Motor neuron (in vitro differentiated cells): ENCODE measurements at regions not wholly inside any gene's neighbourhood (a gene's known extent, or its start where the extent isn't known, plus 50 kb on each side); places are given as distances from the start of the nearest gene placed in this dataset.

Source experiments
- ATAC-seq, 8 experiments: fragments of 200-7000 bp; cut with Tn5 transposase; replicated peaks in 6 of 8; 2 replicates each; pipeline ENCODE4 v1.8.0; 2021; ENCODE audit warnings: mild to moderate bottlenecking in 8 of 8, moderate library complexity in 8 of 8
- H3K27ac ChIP-seq, 2 donors: fragments of 250-450 bp; sonication (Bioruptor Pico); 2 replicates each; pipeline ENCODE4 v1.9.0; 2021; ENCODE audit warnings: antibody characterized with exemption in 2 of 2, mild to moderate bottlenecking in 2 of 2, moderate library complexity in 1 of 2
- H3K4me1 ChIP-seq, 2 donors: fragments of 250-450 bp; sonication (Bioruptor Pico); replicated peaks in 1 of 2; 2 replicates each; pipeline ENCODE4 v1.6.1; 2021; ENCODE audit warnings: antibody characterized with exemption in 2 of 2, mild to moderate bottlenecking in 2 of 2, moderate library complexity in 1 of 2
- H3K4me3 ChIP-seq, 5 donors: fragments of 250-450 bp; sonication (Bioruptor Pico); 2 replicates each; pipeline ENCODE4 v1.9.0; 2021; ENCODE audit warnings: antibody characterized with exemption in 5 of 5, mild to moderate bottlenecking in 5 of 5, moderate library complexity in 4 of 5
- WGBS, 10 experiments: fragments of 450-650 bp; shearing (Covaris generic); methylation state at CpG; one replicate each; pipeline ENCODE4 v1.0.0; 2022; 5-methylcytosine and 5-hydroxymethylcytosine counted together
- in situ Hi-C, 9 experiments: fragments of 400-800 bp; cut with MboI; loops; one replicate each; pipeline ENCODE4 v1.15.0; 2021; ENCODE audit warnings: low sequenced_read_pairs in 9 of 9, low pct_unique_long_range_greater_than_20kb in 2 of 9; ENCODE audit not compliant: unreplicated experiment in 9 of 9

DNA sequence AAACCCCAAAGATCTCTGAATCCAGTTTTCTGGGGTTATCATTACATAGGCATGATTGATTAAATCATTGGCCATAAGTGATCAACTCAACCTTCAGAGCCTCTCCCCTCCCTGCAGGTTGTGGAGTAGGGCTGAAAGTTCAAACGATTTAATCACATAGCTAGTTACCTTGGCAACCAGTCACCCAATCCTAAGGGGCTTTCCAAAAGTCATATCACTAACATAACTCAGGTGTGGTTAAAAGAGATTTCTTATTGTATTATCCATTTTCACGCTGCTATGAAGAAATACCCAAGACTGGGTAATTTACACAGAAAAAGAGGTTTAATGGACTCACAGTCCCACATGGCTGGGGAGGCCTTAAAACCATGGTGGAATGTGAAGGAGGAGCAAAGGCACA, 935.1 kb upstream of the SLC35B3 start:
- in situ Hi-C loops = no loop called here
- 28 to 100% (median 71%) methylated on average over 1 to 2 of the region's 2 CpGs; no CpG with 5 or more reads in 4 of the 10 experiments for WGBS, 10 experiments
- ATAC-seq = no peak

DNA sequence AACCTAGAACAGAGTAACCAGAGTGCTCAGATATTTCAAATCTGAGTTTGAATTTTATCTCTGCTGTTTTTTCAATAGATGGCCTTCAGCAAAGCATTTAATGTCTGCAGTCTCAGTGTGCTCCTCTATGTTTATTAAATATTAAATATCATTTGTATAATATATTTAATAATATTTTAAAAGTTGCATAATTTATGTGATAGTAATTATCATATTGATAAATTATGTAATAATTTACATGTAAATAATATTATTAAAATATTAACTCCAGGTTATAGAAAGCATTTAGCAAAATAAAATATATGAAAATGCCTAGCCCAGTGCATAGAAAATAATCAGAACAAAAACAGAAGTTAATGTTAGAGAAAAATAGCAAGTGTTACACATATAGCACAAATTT, 930.0 kb upstream of the SLC35B3 start:
- H3K4me3 ChIP-seq = no peak overlapping the region
- ATAC-seq = no peak
- in situ Hi-C loops = no loop called here
- H3K4me1 ChIP-seq = no peaks in the 10 kb centered on the region
- no peak overlapping the region for H3K27ac ChIP-seq

More for the DNA sequence above, 935.1 kb upstream of the SLC35B3 start:
- H3K4me1 ChIP-seq = no peaks in the 10 kb centered on the region
- H3K27ac ChIP-seq = no peak overlapping the region
- no peak overlapping the region for H3K4me3 ChIP-seq

DNA sequence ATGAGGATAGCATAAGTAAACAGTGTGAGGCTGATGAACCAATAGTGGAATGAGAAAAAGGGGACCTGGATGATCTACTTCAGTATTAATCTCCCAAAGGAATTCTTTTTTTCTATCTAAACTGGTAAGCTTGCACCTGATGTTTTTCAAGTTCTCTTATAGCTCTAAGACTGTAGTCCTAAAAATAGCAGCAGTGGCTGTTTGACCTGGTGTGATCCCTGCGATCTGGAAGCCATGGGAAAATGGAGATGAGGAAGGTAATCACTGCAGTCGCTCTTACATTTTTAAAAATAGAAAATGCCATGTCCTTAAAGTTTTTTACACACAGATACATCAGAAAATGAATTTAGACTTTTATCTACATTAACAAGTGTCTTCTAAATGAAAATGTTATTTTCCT, 926.4 kb upstream of the SLC35B3 start:
- in situ Hi-C loops = no loop called here
- H3K27ac ChIP-seq = no peak overlapping the region
- H3K4me1 ChIP-seq = no peaks in the 10 kb centered on the region
- H3K4me3 ChIP-seq = no peak overlapping the region
- no peak for ATAC-seq
- 47 to 100% (median 76%) methylated on average over 1 to 2 of the region's 2 CpGs; no CpG with 5 or more reads in 2 of the 10 experiments for WGBS, 10 experiments

DNA sequence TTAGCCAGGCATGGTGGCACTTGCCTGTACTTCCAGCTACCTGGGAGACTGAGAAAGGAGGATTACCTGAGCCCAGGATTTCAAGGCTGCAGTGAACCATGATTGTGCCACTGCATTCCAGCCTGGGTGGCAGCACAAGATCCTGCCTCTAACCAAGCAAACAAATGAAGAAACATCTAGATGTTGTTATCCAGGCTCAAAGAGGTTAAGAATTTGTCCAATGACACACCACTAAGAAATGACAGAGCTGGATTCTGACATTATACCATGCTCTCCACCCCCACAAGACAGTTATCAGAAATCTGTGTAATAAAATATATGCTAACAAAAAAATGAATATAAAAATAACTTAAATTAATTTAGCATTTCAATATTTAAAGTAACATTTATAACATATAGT, 925.5 kb upstream of the SLC35B3 start:
- Histone ChIP-seq H3K4me3 (no peak overlapping the region), H3K27ac (no peak overlapping the region), H3K4me1 (no peaks in the 10 kb centered on the region)
- no peak for ATAC-seq
- in situ Hi-C loops = no loop called here

DNA sequence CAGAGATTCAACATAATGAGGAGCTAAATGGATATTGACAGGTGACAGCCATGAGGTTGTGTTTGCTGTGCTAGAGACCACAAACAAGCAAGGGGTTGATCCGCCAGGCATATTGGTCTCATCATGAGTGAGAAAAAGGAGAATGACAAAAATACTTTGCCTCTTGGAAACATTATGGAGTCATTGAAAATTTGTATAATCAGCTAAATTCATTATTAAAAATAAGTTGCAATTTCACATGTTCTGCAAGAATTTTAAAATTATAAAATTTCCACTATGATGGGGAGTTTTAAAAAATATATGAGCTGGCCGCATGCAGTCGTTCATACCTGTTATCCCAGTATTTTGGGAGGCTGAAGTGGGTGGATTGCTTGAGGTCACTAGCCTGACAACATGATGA, 912.3 kb upstream of the SLC35B3 start:
- in situ Hi-C loops = no loop called here
- WGBS, 10 experiments = 21 to 100% (median 80%) methylated on average over 1 to 3 of the region's 3 CpGs

DNA sequence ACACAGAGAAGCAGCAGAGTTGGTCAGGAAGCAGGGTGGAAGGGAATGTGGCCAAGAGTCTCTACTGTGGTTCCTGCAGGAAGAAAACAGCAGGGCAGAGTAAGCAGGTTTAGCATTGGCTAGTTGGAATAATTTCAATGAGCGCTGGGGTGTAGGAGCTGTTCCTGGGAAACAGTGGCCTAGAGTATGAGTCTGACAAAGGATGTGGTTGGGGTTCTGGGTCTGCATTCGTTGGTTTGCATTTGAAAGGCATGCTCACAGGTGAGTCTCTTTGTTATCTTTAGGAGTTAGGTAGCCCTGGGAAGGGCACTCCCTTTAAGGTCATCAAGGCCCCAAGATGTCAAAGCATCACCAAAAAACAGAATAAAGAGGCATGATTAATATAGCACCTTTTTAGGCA, 911.6 kb upstream of the SLC35B3 start:
- in situ Hi-C loops = no loop called here
- Histone ChIP-seq H3K4me1 (no peaks in the 10 kb centered on the region), H3K27ac (no peak overlapping the region), H3K4me3 (no peak overlapping the region)
- ATAC-seq = no peak
- WGBS, 10 experiments = 67 to 100% (median 80%) methylated on average over 1 to 2 of the region's 2 CpGs; no CpG with 5 or more reads in 3 of the 10 experiments

More for the DNA sequence above, 912.3 kb upstream of the SLC35B3 start:
- no peak for ATAC-seq
- Histone ChIP-seq H3K4me3 (no peak overlapping the region), H3K27ac (no peak overlapping the region), H3K4me1 (no peaks in the 10 kb centered on the region)

DNA sequence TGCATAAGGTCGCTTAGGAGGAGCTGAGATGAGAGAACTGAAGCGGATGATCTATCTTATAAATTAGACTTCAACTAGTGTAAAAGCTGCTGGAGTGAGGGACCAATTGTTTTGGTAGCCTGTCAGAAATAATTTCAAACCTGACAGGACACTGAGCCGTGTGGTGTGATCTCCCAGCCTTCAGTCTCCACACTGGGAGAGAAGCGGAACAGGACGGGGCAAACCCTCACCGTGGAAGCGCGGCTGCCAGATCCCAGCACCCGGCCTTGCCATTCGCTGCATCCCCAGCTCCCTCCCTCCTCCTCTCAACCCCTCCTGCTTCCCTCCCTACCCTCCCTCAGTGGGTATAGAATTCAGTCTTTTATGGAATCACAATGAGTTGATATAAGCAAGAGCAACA, 900.1 kb upstream of the SLC35B3 start:
- H3K4me3 ChIP-seq = no peak overlapping the region
- no peak for ATAC-seq
- WGBS, 10 experiments = 0 to 100% (median 75%) methylated on average over 1 to 5 of the region's 10 CpGs; no CpG with 5 or more reads in 5 of the 10 experiments
- H3K27ac ChIP-seq = no peak overlapping the region
- peaks cover 0 to 6% of the 10 kb centered on the region in 2 donors for H3K4me1 ChIP-seq
- in situ Hi-C loops = no loop called here

DNA sequence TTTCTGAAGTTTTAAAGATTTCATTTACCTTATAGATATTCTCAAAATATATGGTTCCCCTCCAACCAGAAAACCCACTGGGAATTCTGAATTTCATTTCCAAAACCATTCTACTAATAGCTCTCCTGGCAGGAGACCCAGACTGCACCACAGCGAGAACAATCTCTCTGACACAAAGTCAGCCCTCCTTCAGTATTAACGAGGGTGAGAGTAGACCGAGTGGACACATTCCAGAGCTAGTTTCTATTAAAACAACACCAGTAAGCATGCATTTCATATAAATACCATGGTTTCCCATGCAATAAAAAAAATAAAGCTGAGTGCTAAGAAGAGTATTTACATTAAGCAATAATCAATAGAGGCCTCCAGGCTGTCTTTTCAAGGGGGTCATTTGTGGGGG, 899.6 kb upstream of the SLC35B3 start:
- ATAC-seq = no peak
- 9 to 60% (median 46%) methylated on average over 2 to 3 of the region's 3 CpGs; no CpG with 5 or more reads in 6 of the 10 experiments for WGBS, 10 experiments
- in situ Hi-C loops = no loop called here
- Histone ChIP-seq H3K27ac (no peak overlapping the region), H3K4me1 (peaks cover 0 to 6% of the 10 kb centered on the region in 2 donors), H3K4me3 (no peak overlapping the region)

DNA sequence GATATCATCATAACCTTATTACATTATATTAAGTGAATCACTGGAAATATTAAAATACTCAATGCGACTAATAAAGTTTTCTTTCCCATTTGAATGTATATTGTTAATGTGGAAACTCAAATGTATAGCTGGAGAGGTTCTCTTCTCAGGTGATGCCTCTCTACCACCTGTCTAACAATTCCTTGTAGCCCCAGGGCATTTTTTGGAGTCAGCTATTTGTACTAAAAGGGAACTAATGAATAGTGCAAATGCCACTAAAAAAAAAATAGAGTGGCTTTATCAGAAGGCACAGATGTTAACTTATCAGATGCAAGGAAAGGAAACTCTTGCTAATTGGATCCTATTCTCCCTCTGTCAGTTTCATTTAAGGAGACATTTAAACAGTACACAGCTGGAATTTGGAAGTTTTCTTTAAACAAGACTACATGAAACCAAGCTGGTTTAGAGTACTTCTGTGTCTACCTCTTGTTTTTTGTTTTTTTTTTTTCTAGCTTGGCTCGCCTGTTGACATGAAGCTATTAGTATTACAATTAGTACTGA, 897.0 kb upstream of the SLC35B3 start:
- Histone ChIP-seq H3K4me1 (peaks cover 0 to 6% of the 10 kb centered on the region in 2 donors), H3K4me3 (no peak overlapping the region), H3K27ac (no peak overlapping the region)
- no peak for ATAC-seq
- in situ Hi-C loops = no loop called here
- 38 to 100% (median 90%) methylated on average over 1 to 2 of the region's 2 CpGs for WGBS, 10 experiments

DNA sequence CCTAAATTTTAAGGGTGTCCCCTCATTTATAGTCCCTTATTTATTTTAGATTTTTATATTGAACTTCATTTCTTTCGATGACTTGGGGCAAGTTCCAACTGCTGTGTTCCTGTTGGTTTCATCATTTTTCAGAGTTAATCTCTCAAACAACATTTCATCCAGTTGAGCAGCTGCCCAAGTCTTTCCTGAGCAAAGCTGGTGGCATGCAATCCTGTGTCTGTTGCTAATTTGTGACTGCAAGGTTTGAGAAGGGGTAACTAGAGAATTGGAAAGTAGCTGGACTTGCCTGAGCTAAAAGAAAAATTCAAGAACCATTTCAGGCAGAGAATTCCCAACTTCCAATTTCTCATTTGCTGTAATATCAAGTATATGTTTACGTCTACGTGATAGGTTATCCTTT, 881.5 kb upstream of the SLC35B3 start:
- H3K4me1 ChIP-seq = no peaks in the 10 kb centered on the region
- in situ Hi-C loops = no loop called here
- ATAC-seq = no peak
- 43 to 100% (median 92%) methylated on average over 1 to 3 of the region's 3 CpGs for WGBS, 10 experiments
- no peak overlapping the region for H3K27ac ChIP-seq
- H3K4me3 ChIP-seq = no peak overlapping the region

DNA sequence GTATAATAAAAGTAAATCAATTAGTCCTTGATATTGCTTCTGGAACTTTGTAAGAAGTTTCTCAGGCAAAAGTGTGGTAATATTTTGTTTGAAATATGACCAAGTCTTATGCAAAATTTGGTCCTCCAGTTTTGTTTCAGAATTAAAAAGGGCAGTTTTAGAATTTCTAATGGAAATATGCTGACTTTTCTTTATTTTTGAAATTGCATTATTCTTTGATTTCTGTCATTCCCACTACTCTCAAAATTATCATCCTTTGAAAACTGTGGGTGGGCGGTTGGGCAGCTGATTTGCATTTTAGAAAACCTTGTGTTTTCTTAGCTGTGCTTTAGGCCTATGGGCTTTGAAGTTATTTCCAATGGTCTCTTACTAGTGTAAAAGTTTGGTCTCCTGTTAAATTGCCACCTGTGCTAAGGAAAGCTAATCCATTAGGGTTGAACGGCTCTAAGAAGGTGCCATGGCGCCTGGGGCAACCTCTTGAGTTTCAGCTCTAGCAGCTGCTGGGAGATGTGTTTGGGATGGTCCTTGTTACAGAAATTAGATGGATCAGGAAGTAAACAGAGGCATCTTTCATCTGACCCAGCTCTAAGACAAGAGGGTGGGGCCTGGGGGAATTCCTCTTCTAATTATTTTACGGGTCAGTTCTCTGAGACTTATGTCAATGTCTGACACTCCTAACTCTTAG, 880.8 kb upstream of the SLC35B3 start:
- ATAC-seq = no peak
- WGBS, 10 experiments = 34 to 100% (median 80%) methylated on average over 1 to 4 of the region's 4 CpGs; no CpG with 5 or more reads in 1 of the 10 experiments
- H3K4me1 ChIP-seq = no peaks in the 10 kb centered on the region
- H3K27ac ChIP-seq = no peak overlapping the region
- H3K4me3 ChIP-seq = no peak overlapping the region
- in situ Hi-C loops = no loop called here

DNA sequence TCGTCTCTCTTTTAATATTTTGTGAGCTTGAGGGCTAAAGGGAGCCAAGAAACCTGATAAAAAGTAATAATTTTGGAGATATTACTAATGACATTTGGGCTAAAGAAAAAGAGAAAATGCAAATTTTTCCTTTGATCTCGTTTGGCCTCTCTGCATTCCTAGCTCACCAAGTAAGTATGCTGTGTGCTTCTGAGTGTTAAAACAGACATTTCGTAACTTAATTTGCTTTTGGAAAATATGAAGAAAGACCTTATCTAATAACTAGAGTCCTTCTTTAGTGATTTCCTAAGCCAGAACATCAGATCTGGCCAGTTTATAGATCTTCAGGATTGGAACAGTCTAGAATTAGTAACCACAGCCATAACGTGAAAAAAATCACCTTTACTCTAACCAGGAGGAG, 872.9 kb upstream of the SLC35B3 start:
- Histone ChIP-seq H3K4me1 (no peaks in the 10 kb centered on the region), H3K27ac (no peak overlapping the region), H3K4me3 (no peak overlapping the region)
- ATAC-seq = no peak
- in situ Hi-C loops = no loop called here
- WGBS, 10 experiments = 37 to 100% (median 61%) methylated on average over 1 to 4 of the region's 4 CpGs

DNA sequence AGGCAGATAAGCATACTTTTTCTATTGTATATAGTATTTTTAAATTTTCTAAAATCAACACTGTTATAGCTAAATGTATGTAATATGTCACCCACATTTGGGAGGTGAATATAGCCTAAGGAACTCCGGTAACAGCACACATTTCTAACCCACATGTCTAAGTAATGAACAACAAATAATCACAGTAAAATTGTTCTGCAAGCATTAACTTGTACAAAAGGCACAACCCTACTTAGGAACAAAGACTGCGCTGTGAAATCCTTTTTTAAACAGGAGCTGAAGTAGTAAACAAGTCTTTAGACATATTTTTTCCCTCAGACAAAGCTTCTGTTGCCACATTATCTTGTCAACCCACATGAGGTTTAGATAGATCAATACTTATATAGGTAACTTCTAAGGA, 872.4 kb upstream of the SLC35B3 start:
- Histone ChIP-seq H3K4me3 (no peak overlapping the region), H3K27ac (no peak overlapping the region), H3K4me1 (no peaks in the 10 kb centered on the region)
- in situ Hi-C loops = no loop called here
- 47 to 100% (median 92%) methylated on average over 1 to 2 of the region's 2 CpGs; no CpG with 5 or more reads in 1 of the 10 experiments for WGBS, 10 experiments
- ATAC-seq = no peak

DNA sequence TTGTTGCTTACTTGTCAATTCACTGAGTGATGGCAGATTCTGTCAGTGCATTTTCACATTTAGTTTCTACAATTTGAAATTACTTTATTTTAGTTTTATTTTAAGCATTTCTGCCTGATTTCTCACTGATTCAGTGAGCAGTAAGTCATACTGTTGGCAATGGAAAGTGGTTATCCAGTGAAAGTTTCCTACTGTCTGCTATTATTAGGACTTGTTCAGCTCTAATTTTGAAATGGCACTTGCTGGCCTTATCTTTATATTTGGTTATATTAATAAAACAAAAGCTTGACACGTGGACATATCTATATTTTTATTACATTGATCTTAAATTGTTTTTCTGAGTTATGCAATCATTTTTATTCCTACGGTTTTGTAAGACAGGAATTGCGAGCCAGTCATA, 871.8 kb upstream of the SLC35B3 start:
- WGBS, 10 experiments = 38 to 90% (median 65%) methylated on average over 3 of the region's 3 CpGs
- Histone ChIP-seq H3K4me1 (no peaks in the 10 kb centered on the region), H3K27ac (no peak overlapping the region), H3K4me3 (no peak overlapping the region)
- no peak for ATAC-seq
- in situ Hi-C loops = no loop called here
